A673 (cell line): ENCODE measurements at regions not wholly inside any gene's neighbourhood (a gene's known extent, or its start where the extent isn't known, plus 50 kb on each side); places are given as distances from the start of the nearest gene placed in this dataset.

Experiments
- BruUV-seq: library from RNA; stranded (reverse); fragments of 400-500 nt; replicated peaks from 2 replicates; lab custom pipeline; 2021; lab: Mats Ljungman, UMichigan
- CTCF ChIA-PET: fragments of 300-600 bp; sonication (Branson Sonifier 250); formaldehyde crosslinking; loops from one replicate; lab custom pipeline; 2022; ENCODE audit warnings: antibody characterized with exemption; lab: Charles Lee
- POLR2A ChIA-PET: fragments of 300-600 bp; sonication (Branson Sonifier 250); formaldehyde crosslinking; loops from one replicate; lab custom pipeline; 2022; ENCODE audit warnings: antibody characterized with exemption; ENCODE audit not compliant: low non-redundant PET; lab: Charles Lee
- DNase-seq: peaks from one replicate; pipeline ENCODE4 v3.0.0-alpha.2; 2015; ENCODE audit warnings: low spot score
- H3K27ac ChIP-seq: fragments of 200-600 bp; sonication (generic); 2 replicates; pipeline ENCODE4 v1.5.1; 2016; ENCODE audit warnings: mixed run types, low read depth, mild to moderate bottlenecking, mixed read lengths, antibody characterized with exemption, low read length; ENCODE audit not compliant: poor library complexity, severe bottlenecking
- H3K27me3 ChIP-seq: fragments of 200-600 bp; sonication (generic); replicated peaks from 2 replicates; pipeline ENCODE4 v1.6.1; 2017; ENCODE audit warnings: mixed run types, low read depth, mild to moderate bottlenecking, mixed read lengths, antibody characterized with exemption, low read length; ENCODE audit not compliant: insufficient read depth, poor library complexity
- H3K36me3 ChIP-seq: fragments of 200-600 bp; sonication (generic); 2 replicates; pipeline ENCODE4 v1.6.1; 2016; ENCODE audit warnings: mixed run types, mild to moderate bottlenecking, mixed read lengths, antibody characterized with exemption, low read length; ENCODE audit not compliant: insufficient read depth, poor library complexity, severe bottlenecking
- H3K4me1 ChIP-seq: fragments of 200-600 bp; sonication (generic); 2 replicates; pipeline ENCODE4 v1.6.1; 2017; ENCODE audit warnings: mixed run types, mild to moderate bottlenecking, mixed read lengths, antibody characterized with exemption, low read length; ENCODE audit not compliant: insufficient read depth, poor library complexity, severe bottlenecking
- H3K4me3 ChIP-seq: fragments of 200-600 bp; sonication (generic); 2 replicates; pipeline ENCODE4 v1.5.1; 2016; ENCODE audit warnings: low read depth, mixed run types, mild to moderate bottlenecking, mixed read lengths, low read length; ENCODE audit not compliant: poor library complexity, severe bottlenecking
- H3K9me3 ChIP-seq: fragments of 200-600 bp; sonication (generic); 2 replicates; pipeline ENCODE4 v1.6.1; 2016; ENCODE audit warnings: mixed run types, low read depth, mild to moderate bottlenecking, mixed read lengths, antibody characterized with exemption, low read length; ENCODE audit not compliant: poor library complexity, severe bottlenecking
- EZH2 ChIP-seq: fragments of 200-600 bp; sonication (generic); IDR thresholded peaks from 2 replicates; pipeline ENCODE4 v1.6.1; 2017; ENCODE audit warnings: borderline replicate concordance, low read depth, mild to moderate bottlenecking, mixed read lengths, antibody characterized with exemption, low read length; ENCODE audit not compliant: poor library complexity, severe bottlenecking
- intact Hi-C: fragments of 100-400 bp; cut with micrococcal nuclease; formaldehyde crosslinking; loops from one replicate; pipeline ENCODE4 v1.10.0; 2022; ENCODE audit not compliant: unreplicated experiment
- TF ChIP-seq, protein P1 (sequence below): fragments of 300-800, 200-600 bp; sonication (generic); conservative IDR thresholded peaks from 2 replicates; pipeline ENCODE4 v1.5.1; 2017; ENCODE audit warnings: low read depth, mild to moderate bottlenecking, antibody characterized with exemption, low read length, moderate library complexity, mixed read lengths

DNA sequence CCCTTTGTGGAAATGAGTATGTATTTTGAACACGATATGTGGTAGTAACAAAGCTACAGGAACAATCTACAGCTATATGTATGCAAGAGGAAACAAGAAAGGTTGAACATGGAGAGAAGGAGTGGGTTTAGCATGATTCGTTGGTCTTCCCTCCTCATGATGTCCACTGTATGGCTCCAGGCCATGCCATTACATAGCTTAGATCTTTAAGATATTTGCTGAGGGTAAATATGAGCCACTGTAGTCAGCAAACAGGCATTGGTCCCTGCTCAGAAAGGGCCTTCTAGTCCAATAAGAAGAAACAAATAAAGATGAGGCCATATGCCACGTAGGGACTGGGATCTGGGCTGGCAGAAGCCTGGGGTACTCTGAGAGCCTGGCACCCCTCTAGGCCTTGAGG lies 543.2 kb upstream of the SGCD start:
- H3K27ac ChIP-seq, result no peak overlapping the region
- CTCF ChIA-PET, result no interaction called here
- no peaks in the 10 kb centered on the region for H3K9me3 ChIP-seq
- H3K4me3 ChIP-seq, result no peak overlapping the region
- intact Hi-C loops, result no loop called here
- no peaks in the 10 kb centered on the region for H3K4me1 ChIP-seq
- TF ChIP-seq, protein P1, sequence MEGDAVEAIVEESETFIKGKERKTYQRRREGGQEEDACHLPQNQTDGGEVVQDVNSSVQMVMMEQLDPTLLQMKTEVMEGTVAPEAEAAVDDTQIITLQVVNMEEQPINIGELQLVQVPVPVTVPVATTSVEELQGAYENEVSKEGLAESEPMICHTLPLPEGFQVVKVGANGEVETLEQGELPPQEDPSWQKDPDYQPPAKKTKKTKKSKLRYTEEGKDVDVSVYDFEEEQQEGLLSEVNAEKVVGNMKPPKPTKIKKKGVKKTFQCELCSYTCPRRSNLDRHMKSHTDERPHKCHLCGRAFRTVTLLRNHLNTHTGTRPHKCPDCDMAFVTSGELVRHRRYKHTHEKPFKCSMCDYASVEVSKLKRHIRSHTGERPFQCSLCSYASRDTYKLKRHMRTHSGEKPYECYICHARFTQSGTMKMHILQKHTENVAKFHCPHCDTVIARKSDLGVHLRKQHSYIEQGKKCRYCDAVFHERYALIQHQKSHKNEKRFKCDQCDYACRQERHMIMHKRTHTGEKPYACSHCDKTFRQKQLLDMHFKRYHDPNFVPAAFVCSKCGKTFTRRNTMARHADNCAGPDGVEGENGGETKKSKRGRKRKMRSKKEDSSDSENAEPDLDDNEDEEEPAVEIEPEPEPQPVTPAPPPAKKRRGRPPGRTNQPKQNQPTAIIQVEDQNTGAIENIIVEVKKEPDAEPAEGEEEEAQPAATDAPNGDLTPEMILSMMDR, result no peak
- DNase-seq, result no peak
- POLR2A ChIA-PET, result interaction anchor here (0.6 kb wide), 1 partner anchor 176 kb away, joined by 4 read pairs; no protein-coding TSS in a partner anchor
- H3K27me3 ChIP-seq, result no peaks in the 10 kb centered on the region
- no peaks in the 10 kb centered on the region for H3K36me3 ChIP-seq
- no TSS peak for BruUV-seq

DNA sequence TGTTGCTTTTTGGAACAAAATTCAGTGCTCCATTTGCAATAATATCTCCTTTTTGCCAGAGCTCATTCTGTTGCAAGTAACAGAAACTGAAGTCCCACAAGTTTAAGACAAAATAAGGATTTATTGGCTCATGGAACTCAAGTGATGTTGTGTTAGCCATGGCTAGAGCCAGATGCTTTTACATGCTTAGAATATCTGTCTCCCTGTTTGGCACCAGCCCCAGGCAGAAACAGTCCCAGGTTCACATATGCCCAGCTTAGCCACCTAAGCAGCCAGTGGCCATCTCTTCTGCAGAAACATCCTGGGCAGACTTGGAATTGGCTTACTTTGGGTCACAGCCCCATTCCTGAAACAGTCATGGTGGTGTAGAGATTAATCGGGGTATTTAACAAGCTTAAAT lies 540.9 kb upstream of the SGCD start:
- no TSS peak for BruUV-seq
- ChIA-PET CTCF (no interaction called here), POLR2A (no interaction called here)
- Histone ChIP-seq H3K27me3 (no peaks in the 10 kb centered on the region), H3K9me3 (no peaks in the 10 kb centered on the region), H3K36me3 (no peaks in the 10 kb centered on the region), H3K4me1 (no peaks in the 10 kb centered on the region), H3K4me3 (no peak overlapping the region), H3K27ac (no peak overlapping the region)
- TF ChIP-seq, protein P1, result no peak
- no peak for TF ChIP-seq EZH2
- no peak for DNase-seq
- intact Hi-C loops, result no loop called here

DNA sequence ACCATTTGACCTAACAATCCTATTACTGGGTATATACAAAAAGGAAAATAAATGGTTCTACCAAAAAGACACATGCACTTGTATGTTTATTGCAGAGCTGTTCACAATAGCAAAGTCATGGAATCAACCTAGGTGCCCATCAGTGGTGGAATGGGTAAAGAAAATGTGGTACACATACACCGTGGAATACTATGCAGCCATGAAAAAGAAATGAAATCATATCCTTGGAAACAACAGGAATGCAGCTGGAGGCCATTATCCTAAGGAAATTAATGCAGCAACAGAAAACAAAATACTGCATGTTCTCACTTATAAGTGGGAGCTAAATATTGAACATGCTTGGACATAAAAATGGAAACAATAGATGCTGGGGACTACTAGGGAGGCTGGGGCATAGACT lies 534.1 kb upstream of the SGCD start:
- POLR2A ChIA-PET, result no interaction called here
- intact Hi-C loops, result no loop called here
- H3K27me3 ChIP-seq, result no peaks in the 10 kb centered on the region

More for the DNA sequence above, 534.1 kb upstream of the SGCD start:
- no peak for TF ChIP-seq EZH2
- TF ChIP-seq, protein P1, result no peak
- peaks cover 20% of the 10 kb centered on the region for H3K9me3 ChIP-seq
- CTCF ChIA-PET, result no interaction called here
- no TSS peak for BruUV-seq
- no peak overlapping the region for H3K27ac ChIP-seq
- H3K4me1 ChIP-seq, result no peaks in the 10 kb centered on the region
- no peak overlapping the region for H3K4me3 ChIP-seq
- H3K36me3 ChIP-seq, result no peaks in the 10 kb centered on the region
- no peak for DNase-seq
